Activated naive CD8-positive, alpha-beta T cell (primary cell): ENCODE measurements at regions not wholly inside any gene's neighbourhood (a gene's known extent, or its start where the extent isn't known, plus 50 kb on each side); places are given as distances from the start of the nearest gene placed in this dataset.

Experiments used
- H3K27ac Mint-ChIP-seq: one replicate; pipeline ENCODE4 v1.8.0; 2021; ENCODE audit warnings: mixed read lengths
- H3K27me3 Mint-ChIP-seq: one replicate; pipeline ENCODE4 v1.8.0; 2021; ENCODE audit warnings: mixed read lengths
- H3K36me3 Mint-ChIP-seq: one replicate; pipeline ENCODE4 v1.8.0; 2021; ENCODE audit warnings: mixed read lengths
- H3K4me1 Mint-ChIP-seq: one replicate; pipeline ENCODE4 v1.8.0; 2021; ENCODE audit warnings: low read depth, mixed read lengths
- H3K4me3 Mint-ChIP-seq: one replicate; pipeline ENCODE4 v1.8.0; 2021; ENCODE audit warnings: mild to moderate bottlenecking, mixed read lengths
- H3K9me3 Mint-ChIP-seq: one replicate; pipeline ENCODE4 v1.8.0; 2021; ENCODE audit warnings: low read depth, mixed read lengths

GRCh38 chr2:19754907-19755306 is 146.9 kb downstream of the TTC32 start:
- H3K4me3 Mint-ChIP-seq: no peak overlapping the region
- no peaks in the 10 kb centered on the region for H3K4me1 Mint-ChIP-seq
- H3K9me3 Mint-ChIP-seq: no peaks in the 10 kb centered on the region
- H3K27me3 Mint-ChIP-seq: peaks cover 8% of the 10 kb centered on the region
- no peaks in the 10 kb centered on the region for H3K36me3 Mint-ChIP-seq
- no peak overlapping the region for H3K27ac Mint-ChIP-seq

- Mint-ChIP-seq H3K4me3 (no peak overlapping the region), H3K27me3 (peaks cover 8% of the 10 kb centered on the region), H3K4me1 (no peaks in the 10 kb centered on the region), H3K36me3 (no peaks in the 10 kb centered on the region), H3K27ac (no peak overlapping the region), H3K9me3 (no peaks in the 10 kb centered on the region)
Measured at GRCh38 chr2:19753818-19754217, 148.0 kb downstream of the TTC32 start.

- H3K9me3 Mint-ChIP-seq: no peaks in the 10 kb centered on the region
- H3K27ac Mint-ChIP-seq: no peak overlapping the region
- no peaks in the 10 kb centered on the region for H3K36me3 Mint-ChIP-seq
- H3K4me1 Mint-ChIP-seq: no peaks in the 10 kb centered on the region
- H3K27me3 Mint-ChIP-seq: peaks cover 7% of the 10 kb centered on the region
- H3K4me3 Mint-ChIP-seq: no peak overlapping the region
Measured at GRCh38 chr2:19753314-19753713, 148.5 kb downstream of the TTC32 start.

GRCh38 chr2:19752500-19752899 is 149.3 kb downstream of the TTC32 start:
- H3K9me3 Mint-ChIP-seq: no peaks in the 10 kb centered on the region
- H3K4me3 Mint-ChIP-seq: no peak overlapping the region
- H3K36me3 Mint-ChIP-seq: no peaks in the 10 kb centered on the region
- H3K4me1 Mint-ChIP-seq: no peaks in the 10 kb centered on the region
- no peak overlapping the region for H3K27ac Mint-ChIP-seq
- H3K27me3 Mint-ChIP-seq: peaks cover 7% of the 10 kb centered on the region

GRCh38 chr2:19751631-19752030 is 150.2 kb downstream of the TTC32 start:
- no peak overlapping the region for H3K4me3 Mint-ChIP-seq
- peaks cover 5% of the 10 kb centered on the region for H3K27me3 Mint-ChIP-seq
- H3K9me3 Mint-ChIP-seq: no peaks in the 10 kb centered on the region
- no peaks in the 10 kb centered on the region for H3K36me3 Mint-ChIP-seq
- no peak overlapping the region for H3K27ac Mint-ChIP-seq
- no peaks in the 10 kb centered on the region for H3K4me1 Mint-ChIP-seq

- Mint-ChIP-seq H3K27ac (no peak overlapping the region), H3K4me3 (no peak overlapping the region), H3K36me3 (no peaks in the 10 kb centered on the region), H3K4me1 (no peaks in the 10 kb centered on the region), H3K27me3 (peaks cover 5% of the 10 kb centered on the region), H3K9me3 (no peaks in the 10 kb centered on the region)
Measured at GRCh38 chr2:19750136-19750535, 151.6 kb downstream of the TTC32 start.

GRCh38 chr2:19749507-19749836 is 152.3 kb downstream of the TTC32 start:
- no peak overlapping the region for H3K4me3 Mint-ChIP-seq
- H3K9me3 Mint-ChIP-seq: no peaks in the 10 kb centered on the region
- H3K4me1 Mint-ChIP-seq: no peaks in the 10 kb centered on the region
- peaks cover 5% of the 10 kb centered on the region for H3K27me3 Mint-ChIP-seq
- no peak overlapping the region for H3K27ac Mint-ChIP-seq
- H3K36me3 Mint-ChIP-seq: no peaks in the 10 kb centered on the region

- H3K4me1 Mint-ChIP-seq: no peaks in the 10 kb centered on the region
- H3K27ac Mint-ChIP-seq: no peak overlapping the region
- H3K9me3 Mint-ChIP-seq: no peaks in the 10 kb centered on the region
- no peak overlapping the region for H3K4me3 Mint-ChIP-seq
- peaks cover 5% of the 10 kb centered on the region for H3K27me3 Mint-ChIP-seq
- H3K36me3 Mint-ChIP-seq: no peaks in the 10 kb centered on the region
Measured at GRCh38 chr2:19748711-19749506, 152.9 kb downstream of the TTC32 start.

GRCh38 chr2:19748073-19748375 is 153.8 kb downstream of the TTC32 start:
- Mint-ChIP-seq H3K9me3 (no peaks in the 10 kb centered on the region), H3K27me3 (peaks cover 2% of the 10 kb centered on the region), H3K27ac (no peak overlapping the region), H3K4me1 (no peaks in the 10 kb centered on the region), H3K36me3 (no peaks in the 10 kb centered on the region), H3K4me3 (no peak overlapping the region)

- Mint-ChIP-seq H3K9me3 (no peaks in the 10 kb centered on the region), H3K4me3 (no peak overlapping the region), H3K27me3 (peaks cover 2% of the 10 kb centered on the region), H3K27ac (no peak overlapping the region), H3K36me3 (no peaks in the 10 kb centered on the region), H3K4me1 (no peaks in the 10 kb centered on the region)
Measured at GRCh38 chr2:19747310-19748072, 154.3 kb downstream of the TTC32 start.

- Mint-ChIP-seq H3K36me3 (no peaks in the 10 kb centered on the region), H3K27ac (no peak overlapping the region), H3K27me3 (no peaks in the 10 kb centered on the region), H3K4me1 (no peaks in the 10 kb centered on the region), H3K4me3 (no peak overlapping the region), H3K9me3 (no peaks in the 10 kb centered on the region)
Measured at GRCh38 chr2:19746611-19747309, 155.0 kb downstream of the TTC32 start.

- Mint-ChIP-seq H3K4me3 (no peak overlapping the region), H3K4me1 (no peaks in the 10 kb centered on the region), H3K27ac (no peak overlapping the region), H3K9me3 (no peaks in the 10 kb centered on the region), H3K36me3 (no peaks in the 10 kb centered on the region), H3K27me3 (no peaks in the 10 kb centered on the region)
Measured at GRCh38 chr2:19746137-19746600, 155.6 kb downstream of the TTC32 start.

GRCh38 chr2:19745318-19746136 is 156.3 kb downstream of the TTC32 start:
- H3K4me1 Mint-ChIP-seq: no peaks in the 10 kb centered on the region
- no peaks in the 10 kb centered on the region for H3K36me3 Mint-ChIP-seq
- no peaks in the 10 kb centered on the region for H3K27me3 Mint-ChIP-seq
- H3K4me3 Mint-ChIP-seq: no peak overlapping the region
- H3K9me3 Mint-ChIP-seq: no peaks in the 10 kb centered on the region
- H3K27ac Mint-ChIP-seq: no peak overlapping the region

- H3K27ac Mint-ChIP-seq: no peak overlapping the region
- H3K9me3 Mint-ChIP-seq: no peaks in the 10 kb centered on the region
- no peaks in the 10 kb centered on the region for H3K4me1 Mint-ChIP-seq
Measured at GRCh38 chr2:19744456-19745199, 157.2 kb downstream of the TTC32 start.

More at GRCh38 chr2:19744456-19745199, 157.2 kb downstream of the TTC32 start:
- H3K36me3 Mint-ChIP-seq: no peaks in the 10 kb centered on the region
- no peak overlapping the region for H3K4me3 Mint-ChIP-seq
- H3K27me3 Mint-ChIP-seq: peaks cover 2% of the 10 kb centered on the region
